LNCAP (cell line): ENCODE measurements at regions not wholly inside any gene's neighbourhood (a gene's known extent, or its start where the extent isn't known, plus 50 kb on each side); places are given as distances from the start of the nearest gene placed in this dataset.

Experiments used
- TF ChIP-seq, protein P1 (sequence below): fragments of 450-650 bp; IDR thresholded peaks from 2 replicates; pipeline ENCODE4 v1.5.1; 2017; ENCODE audit warnings: mild to moderate bottlenecking

DNA sequence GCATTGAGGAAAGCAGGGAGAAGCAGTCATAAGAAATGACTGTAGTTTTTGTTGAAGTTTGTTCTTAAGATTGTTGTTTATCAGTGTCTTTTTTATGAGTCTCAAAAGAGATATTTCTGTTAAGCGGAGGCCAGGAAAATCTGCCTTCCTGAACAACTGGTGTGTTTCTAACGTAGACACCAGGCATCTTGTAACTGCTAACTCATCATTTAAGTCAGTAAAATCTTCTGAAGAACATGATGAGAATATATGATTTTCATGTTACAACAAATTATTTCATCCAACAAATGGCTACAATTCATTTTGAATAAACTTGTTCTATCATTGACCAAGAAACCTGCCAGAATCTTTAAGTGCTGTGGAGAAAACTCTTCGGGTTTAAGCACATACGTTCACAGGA, 84.0 kb downstream of the RPS12 start:
- TF ChIP-seq, protein P1, sequence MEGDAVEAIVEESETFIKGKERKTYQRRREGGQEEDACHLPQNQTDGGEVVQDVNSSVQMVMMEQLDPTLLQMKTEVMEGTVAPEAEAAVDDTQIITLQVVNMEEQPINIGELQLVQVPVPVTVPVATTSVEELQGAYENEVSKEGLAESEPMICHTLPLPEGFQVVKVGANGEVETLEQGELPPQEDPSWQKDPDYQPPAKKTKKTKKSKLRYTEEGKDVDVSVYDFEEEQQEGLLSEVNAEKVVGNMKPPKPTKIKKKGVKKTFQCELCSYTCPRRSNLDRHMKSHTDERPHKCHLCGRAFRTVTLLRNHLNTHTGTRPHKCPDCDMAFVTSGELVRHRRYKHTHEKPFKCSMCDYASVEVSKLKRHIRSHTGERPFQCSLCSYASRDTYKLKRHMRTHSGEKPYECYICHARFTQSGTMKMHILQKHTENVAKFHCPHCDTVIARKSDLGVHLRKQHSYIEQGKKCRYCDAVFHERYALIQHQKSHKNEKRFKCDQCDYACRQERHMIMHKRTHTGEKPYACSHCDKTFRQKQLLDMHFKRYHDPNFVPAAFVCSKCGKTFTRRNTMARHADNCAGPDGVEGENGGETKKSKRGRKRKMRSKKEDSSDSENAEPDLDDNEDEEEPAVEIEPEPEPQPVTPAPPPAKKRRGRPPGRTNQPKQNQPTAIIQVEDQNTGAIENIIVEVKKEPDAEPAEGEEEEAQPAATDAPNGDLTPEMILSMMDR, result no peak

DNA sequence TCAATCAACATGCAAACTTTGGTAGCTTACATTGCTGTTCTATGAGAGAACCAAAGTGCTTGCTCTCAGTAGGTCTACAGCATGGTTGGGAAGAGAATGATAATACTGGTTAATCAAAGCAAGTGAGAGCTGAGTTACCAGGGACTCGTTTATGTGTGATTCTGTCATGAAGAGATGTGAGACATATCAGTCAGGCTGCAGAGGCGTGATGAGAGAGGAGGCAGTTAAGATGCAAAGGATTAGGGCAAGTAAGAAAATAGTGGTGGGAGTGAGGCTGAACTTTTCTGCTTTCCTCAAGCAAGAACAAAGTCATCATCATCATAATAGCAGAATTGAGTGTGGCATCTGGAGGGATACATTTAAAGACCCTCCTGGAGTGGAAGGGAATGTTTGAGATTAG, 86.5 kb downstream of the RPS12 start:
- TF ChIP-seq, protein P1, result no peak

DNA sequence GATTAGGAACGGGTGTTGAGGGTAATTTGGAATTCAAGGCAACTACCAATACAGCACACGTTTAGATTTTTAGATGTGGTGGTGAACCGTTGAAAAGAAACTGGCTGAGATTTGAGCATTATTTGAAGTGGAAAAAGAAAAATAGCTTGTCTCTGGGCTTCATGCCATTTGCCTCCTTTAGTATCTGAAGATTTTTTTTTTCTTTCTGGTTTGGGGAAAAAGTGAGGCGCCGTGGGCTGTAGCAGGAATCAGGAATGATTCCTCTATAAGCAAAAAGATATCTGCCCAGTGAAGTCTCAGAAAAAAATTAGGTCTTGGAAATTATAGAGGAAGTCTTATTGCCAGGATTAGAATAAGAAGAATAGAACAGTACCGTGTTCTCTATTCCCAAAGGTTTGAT, 88.5 kb downstream of the RPS12 start:
- TF ChIP-seq, protein P1, result no peak

DNA sequence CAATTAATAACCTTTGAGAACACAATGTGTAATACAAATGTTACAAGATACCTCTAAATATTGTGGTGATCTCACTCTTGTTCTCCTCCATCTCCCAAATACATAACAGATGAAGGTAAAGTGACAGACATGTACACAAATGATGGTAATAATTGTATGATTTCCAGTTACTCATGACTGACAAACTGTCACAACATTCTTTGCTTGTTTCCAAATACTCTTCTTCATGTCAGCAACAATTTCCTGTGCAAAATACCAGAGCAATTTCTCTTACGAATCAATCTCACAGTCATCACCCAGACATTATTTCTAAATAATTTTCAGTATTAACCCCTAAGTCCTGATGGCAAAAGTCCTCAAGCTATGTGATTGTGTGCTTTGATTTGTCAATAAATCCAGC, 92.9 kb downstream of the RPS12 start:
- TF ChIP-seq, protein P1, result no peak

DNA sequence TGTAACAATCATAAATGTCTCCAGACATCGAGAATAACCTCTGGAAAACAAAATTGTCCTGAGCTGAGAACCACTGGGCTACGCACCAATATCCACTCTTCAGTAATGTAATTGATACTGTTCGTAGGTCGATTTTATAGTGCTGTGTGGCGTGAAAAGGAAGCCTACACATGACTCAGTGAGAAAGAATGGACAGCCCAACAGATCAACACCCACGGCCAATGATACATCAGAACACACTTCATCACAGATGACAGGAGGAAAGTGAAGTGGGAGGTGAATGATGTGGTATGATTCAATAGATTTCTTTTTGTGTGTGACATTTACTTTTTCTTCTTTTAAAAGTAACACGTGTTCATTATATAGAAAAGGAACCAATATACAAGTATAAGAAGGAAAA, 93.5 kb downstream of the RPS12 start:
- TF ChIP-seq, protein P1, result no peak

DNA sequence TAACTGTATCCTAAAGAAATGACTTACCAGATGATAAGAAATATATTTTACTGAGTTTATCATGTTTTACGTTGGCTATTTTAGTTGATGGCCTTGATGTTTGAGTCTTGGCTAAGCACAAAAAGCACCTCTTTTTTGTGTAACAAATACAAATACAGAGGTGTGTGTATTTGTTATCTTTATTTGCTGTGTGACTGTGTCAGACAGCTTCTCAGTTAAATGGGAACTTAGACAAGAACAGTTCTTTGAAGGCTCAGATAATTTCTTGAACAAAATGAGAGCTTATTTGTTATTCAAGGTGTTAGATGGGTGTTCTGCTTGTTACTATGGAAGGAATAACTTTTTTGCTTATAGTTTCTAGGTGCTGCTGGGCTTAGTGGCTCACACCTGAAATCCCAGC, 95.4 kb downstream of the RPS12 start:
- TF ChIP-seq, protein P1, result no peak

DNA sequence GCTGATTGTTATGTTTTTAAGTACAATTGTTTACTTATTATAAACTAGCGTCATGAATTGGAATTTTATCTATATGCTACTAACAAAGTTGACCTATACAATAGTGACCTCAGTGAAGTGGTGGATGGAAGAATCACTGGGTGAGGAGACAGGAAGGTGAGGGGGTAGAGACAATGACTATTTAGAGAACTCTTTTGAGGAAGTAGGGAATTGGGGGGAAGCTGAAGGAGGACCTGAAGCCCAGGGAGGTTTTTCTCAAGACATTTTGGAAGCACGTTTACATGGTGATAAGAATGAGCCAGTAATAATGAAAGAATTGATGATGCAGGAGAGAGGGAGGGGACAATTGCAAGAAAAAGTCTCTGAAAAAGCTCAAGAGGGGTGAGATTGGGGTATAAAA, 96.4 kb downstream of the RPS12 start:
- TF ChIP-seq, protein P1, result no peak
